ENCODE measurements at regions not wholly inside any gene's neighbourhood (a gene's known extent, or its start where the extent isn't known, plus 50 kb on each side); places are given as distances from the start of the nearest gene placed in this dataset.

GRCh38 chr10:131445623-131446022 lies 134.1 kb upstream of the TCERG1L start:
- DNase-seq (ENCODE audit: low spot score): no peak

- no peak for DNase-seq (ENCODE audit: low spot score)
Measured at GRCh38 chr10:131446171-131446570, 134.7 kb upstream of the TCERG1L start.

- no peak for DNase-seq (ENCODE audit: low spot score)
Measured at GRCh38 chr10:131448171-131448570, 136.7 kb upstream of the TCERG1L start.

GRCh38 chr10:131448883-131449282 lies 137.4 kb upstream of the TCERG1L start:
- no peak for DNase-seq (ENCODE audit: low spot score)

GRCh38 chr10:131450216-131450765 lies 138.8 kb upstream of the TCERG1L start:
- no peak for DNase-seq (ENCODE audit: low spot score)

- no peak for DNase-seq (ENCODE audit: low spot score)
Measured at GRCh38 chr10:131451407-131452015, 140.0 kb upstream of the TCERG1L start.

- no peak for DNase-seq (ENCODE audit: low spot score)
Measured at GRCh38 chr10:131452926-131453720, 141.6 kb upstream of the TCERG1L start.

GRCh38 chr10:131453721-131454634 lies 142.5 kb upstream of the TCERG1L start:
- DNase-seq (ENCODE audit: low spot score): no peak

- DNase-seq (ENCODE audit: low spot score): no peak
Measured at GRCh38 chr10:131456411-131456810, 144.9 kb upstream of the TCERG1L start.

GRCh38 chr10:131461093-131461492 lies 149.6 kb upstream of the TCERG1L start:
- no peak for DNase-seq (ENCODE audit: low spot score)

- no peak for DNase-seq (ENCODE audit: low spot score)
Measured at GRCh38 chr10:131464789-131465188, 153.3 kb upstream of the TCERG1L start.

GRCh38 chr10:131469551-131469950 lies 158.0 kb upstream of the TCERG1L start:
- no peak for DNase-seq (ENCODE audit: low spot score)

GRCh38 chr10:131473645-131474044 lies 162.1 kb upstream of the TCERG1L start:
- no peak for DNase-seq (ENCODE audit: low spot score)

- DNase-seq (ENCODE audit: low spot score): no peak
Measured at GRCh38 chr10:131474416-131474815, 162.9 kb upstream of the TCERG1L start.

GRCh38 chr10:131475043-131475442 lies 163.5 kb upstream of the TCERG1L start:
- no peak for DNase-seq (ENCODE audit: low spot score)

- DNase-seq (ENCODE audit: low spot score): no peak
Measured at GRCh38 chr10:131475803-131476202, 164.3 kb upstream of the TCERG1L start.

- no peak for DNase-seq (ENCODE audit: low spot score)
Measured at GRCh38 chr10:131477457-131478121, 166.1 kb upstream of the TCERG1L start.

- DNase-seq (ENCODE audit: low spot score): no peak
Measured at GRCh38 chr10:131478377-131478989, 167.0 kb upstream of the TCERG1L start.

- DNase-seq (ENCODE audit: low spot score): no peak
Measured at GRCh38 chr10:131480066-131480465, 168.5 kb upstream of the TCERG1L start.

- DNase-seq (ENCODE audit: low spot score): no peak
Measured at GRCh38 chr10:131480861-131481260, 169.3 kb upstream of the TCERG1L start.

GRCh38 chr10:131485732-131486131 lies 174.2 kb upstream of the TCERG1L start:
- no peak for DNase-seq (ENCODE audit: low spot score)

Measured in H4 (cell line).